ENCODE measurements at regions not wholly inside any gene's neighbourhood (a gene's known extent, or its start where the extent isn't known, plus 50 kb on each side); places are given as distances from the start of the nearest gene placed in this dataset.

DNA sequence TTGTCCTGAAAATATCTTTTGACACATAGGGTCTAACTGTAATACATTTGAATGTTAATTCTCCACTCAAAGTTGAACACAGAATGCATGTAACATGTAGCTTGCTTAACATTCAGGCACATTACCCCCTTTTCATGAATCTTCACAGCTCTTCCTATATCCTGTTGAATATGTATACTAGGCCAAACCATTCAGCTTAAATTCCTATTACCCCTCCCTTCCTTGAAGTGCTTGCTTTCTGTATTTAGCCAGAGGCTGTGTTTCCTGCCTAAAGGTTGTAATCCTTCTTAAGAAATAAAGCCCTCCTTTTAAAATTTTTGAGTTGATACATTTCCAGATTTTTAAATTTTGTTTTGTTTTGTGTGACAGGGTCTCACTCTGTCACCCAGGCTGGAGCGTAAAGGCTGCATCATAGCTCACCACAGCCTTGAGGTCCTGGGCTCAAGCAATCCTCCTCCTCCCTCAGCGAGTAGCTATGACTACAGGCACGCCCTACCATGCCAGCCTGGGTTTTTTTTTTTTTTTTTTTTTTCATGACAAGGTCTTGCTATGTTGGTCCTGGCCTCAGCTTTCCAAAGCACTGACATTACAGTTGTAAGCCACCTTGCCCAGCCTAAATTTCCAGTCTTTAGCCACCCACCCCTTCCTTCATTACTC, 357.6 kb downstream of the DSC3 start:
- TF ChIP-seq POLR2A (IDR thresholded peaks at IDR 0.05; ENCODE audit: control extremely low read depth in 1 of 2, low read depth in 2 of 2, low read length in 2 of 2) (no peak), NANOG (IDR thresholded peaks at IDR 0.05; ENCODE audit: insufficient read depth, low read depth, low read length, poor library complexity, severe bottlenecking) (no peak)
- TF ChIP-seq, protein P1, sequence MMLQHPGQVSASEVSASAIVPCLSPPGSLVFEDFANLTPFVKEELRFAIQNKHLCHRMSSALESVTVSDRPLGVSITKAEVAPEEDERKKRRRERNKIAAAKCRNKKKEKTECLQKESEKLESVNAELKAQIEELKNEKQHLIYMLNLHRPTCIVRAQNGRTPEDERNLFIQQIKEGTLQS (IDR thresholded peaks at IDR 0.05; ENCODE audit: insufficient read depth, low read depth, low read length), result no peak
- TF ChIP-seq, protein P2, sequence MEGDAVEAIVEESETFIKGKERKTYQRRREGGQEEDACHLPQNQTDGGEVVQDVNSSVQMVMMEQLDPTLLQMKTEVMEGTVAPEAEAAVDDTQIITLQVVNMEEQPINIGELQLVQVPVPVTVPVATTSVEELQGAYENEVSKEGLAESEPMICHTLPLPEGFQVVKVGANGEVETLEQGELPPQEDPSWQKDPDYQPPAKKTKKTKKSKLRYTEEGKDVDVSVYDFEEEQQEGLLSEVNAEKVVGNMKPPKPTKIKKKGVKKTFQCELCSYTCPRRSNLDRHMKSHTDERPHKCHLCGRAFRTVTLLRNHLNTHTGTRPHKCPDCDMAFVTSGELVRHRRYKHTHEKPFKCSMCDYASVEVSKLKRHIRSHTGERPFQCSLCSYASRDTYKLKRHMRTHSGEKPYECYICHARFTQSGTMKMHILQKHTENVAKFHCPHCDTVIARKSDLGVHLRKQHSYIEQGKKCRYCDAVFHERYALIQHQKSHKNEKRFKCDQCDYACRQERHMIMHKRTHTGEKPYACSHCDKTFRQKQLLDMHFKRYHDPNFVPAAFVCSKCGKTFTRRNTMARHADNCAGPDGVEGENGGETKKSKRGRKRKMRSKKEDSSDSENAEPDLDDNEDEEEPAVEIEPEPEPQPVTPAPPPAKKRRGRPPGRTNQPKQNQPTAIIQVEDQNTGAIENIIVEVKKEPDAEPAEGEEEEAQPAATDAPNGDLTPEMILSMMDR (IDR thresholded peaks at IDR 0.05; ENCODE audit: control extremely low read depth in 1 of 3, insufficient read depth in 1 of 3, low read depth in 1 of 3, low read length in 3 of 3), result no peak
